ENCODE measurements at regions not wholly inside any gene's neighbourhood (a gene's known extent, or its start where the extent isn't known, plus 50 kb on each side); places are given as distances from the start of the nearest gene placed in this dataset.

DNA sequence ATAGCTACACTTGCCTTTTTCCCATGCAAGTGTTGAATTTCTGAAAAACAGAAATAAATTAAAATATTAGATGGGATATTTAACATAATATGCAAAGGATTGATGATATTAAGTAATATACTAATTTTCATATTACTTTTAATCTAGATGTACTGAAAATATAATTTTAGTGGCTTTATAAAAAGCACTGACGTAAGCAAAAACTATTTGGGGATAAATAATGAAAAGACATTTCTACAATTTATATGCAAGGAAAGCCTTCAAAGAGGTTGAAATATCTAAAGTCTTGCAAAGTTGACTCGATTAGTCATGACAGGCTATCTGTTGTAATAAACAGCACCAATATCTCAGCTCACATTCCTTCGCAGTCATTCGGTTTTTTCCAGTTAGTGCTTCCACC lies 94.9 kb upstream of the ABCB5 start:
- TF ChIP-seq, protein P1, sequence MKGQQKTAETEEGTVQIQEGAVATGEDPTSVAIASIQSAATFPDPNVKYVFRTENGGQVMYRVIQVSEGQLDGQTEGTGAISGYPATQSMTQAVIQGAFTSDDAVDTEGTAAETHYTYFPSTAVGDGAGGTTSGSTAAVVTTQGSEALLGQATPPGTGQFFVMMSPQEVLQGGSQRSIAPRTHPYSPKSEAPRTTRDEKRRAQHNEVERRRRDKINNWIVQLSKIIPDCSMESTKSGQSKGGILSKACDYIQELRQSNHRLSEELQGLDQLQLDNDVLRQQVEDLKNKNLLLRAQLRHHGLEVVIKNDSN (IDR thresholded peaks at IDR 0.05): no peak
- no peak for TF ChIP-seq TAF1 (IDR thresholded peaks at IDR 0.05; ENCODE audit: low read depth)

- TF ChIP-seq RAD21 (IDR thresholded peaks at IDR 0.05; ENCODE audit: low read depth): no peak
- TF ChIP-seq EP300 (IDR thresholded peaks at IDR 0.05; ENCODE audit: borderline replicate concordance): no peak
- no peak for TF ChIP-seq TAF1 (IDR thresholded peaks at IDR 0.05; ENCODE audit: low read depth)
- TF ChIP-seq FOXM1 (IDR thresholded peaks at IDR 0.05; ENCODE audit: borderline replicate concordance, low read depth): no peak
- no peak for TF ChIP-seq CREB1 (IDR thresholded peaks at IDR 0.05; ENCODE audit: low read depth)
- no peak for TF ChIP-seq YY1 (IDR thresholded peaks at IDR 0.05; ENCODE audit: low read depth)
- no peak for TF ChIP-seq MAX (IDR thresholded peaks at IDR 0.05)
- TF ChIP-seq, protein P2, sequence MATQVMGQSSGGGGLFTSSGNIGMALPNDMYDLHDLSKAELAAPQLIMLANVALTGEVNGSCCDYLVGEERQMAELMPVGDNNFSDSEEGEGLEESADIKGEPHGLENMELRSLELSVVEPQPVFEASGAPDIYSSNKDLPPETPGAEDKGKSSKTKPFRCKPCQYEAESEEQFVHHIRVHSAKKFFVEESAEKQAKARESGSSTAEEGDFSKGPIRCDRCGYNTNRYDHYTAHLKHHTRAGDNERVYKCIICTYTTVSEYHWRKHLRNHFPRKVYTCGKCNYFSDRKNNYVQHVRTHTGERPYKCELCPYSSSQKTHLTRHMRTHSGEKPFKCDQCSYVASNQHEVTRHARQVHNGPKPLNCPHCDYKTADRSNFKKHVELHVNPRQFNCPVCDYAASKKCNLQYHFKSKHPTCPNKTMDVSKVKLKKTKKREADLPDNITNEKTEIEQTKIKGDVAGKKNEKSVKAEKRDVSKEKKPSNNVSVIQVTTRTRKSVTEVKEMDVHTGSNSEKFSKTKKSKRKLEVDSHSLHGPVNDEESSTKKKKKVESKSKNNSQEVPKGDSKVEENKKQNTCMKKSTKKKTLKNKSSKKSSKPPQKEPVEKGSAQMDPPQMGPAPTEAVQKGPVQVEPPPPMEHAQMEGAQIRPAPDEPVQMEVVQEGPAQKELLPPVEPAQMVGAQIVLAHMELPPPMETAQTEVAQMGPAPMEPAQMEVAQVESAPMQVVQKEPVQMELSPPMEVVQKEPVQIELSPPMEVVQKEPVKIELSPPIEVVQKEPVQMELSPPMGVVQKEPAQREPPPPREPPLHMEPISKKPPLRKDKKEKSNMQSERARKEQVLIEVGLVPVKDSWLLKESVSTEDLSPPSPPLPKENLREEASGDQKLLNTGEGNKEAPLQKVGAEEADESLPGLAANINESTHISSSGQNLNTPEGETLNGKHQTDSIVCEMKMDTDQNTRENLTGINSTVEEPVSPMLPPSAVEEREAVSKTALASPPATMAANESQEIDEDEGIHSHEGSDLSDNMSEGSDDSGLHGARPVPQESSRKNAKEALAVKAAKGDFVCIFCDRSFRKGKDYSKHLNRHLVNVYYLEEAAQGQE (IDR thresholded peaks at IDR 0.05; ENCODE audit: low read depth): no peak
- TF ChIP-seq TEAD4 (IDR thresholded peaks at IDR 0.05): no peak
- TF ChIP-seq, protein P1 (IDR thresholded peaks at IDR 0.05): no peak
- no peak for TF ChIP-seq ZBTB7A (IDR thresholded peaks at IDR 0.05; ENCODE audit: low read depth)
- no peak for TF ChIP-seq CEBPB (IDR thresholded peaks at IDR 0.05)
- no peak for TF ChIP-seq EGR1 (IDR thresholded peaks at IDR 0.05)
- no peak for TF ChIP-seq NFIC (IDR thresholded peaks at IDR 0.05)
- no peak for TF ChIP-seq TCF12 (IDR thresholded peaks at IDR 0.05; ENCODE audit: low read depth)
These were observed 94.2 kb upstream of the ABCB5 start for GRCh38 chr7:20521243-20521642.

- TF ChIP-seq CREB1 (IDR thresholded peaks at IDR 0.05; ENCODE audit: low read depth) (no peak), NFIC (IDR thresholded peaks at IDR 0.05) (0 out of 2 replicates have a peak, but pooled peaks have one; percentile 9)
These were observed 86.2 kb upstream of the ABCB5 start for GRCh38 chr7:20529260-20529659.

GRCh38 chr7:20532890-20533289 lies 82.6 kb upstream of the ABCB5 start:
- TF ChIP-seq CREB1 (IDR thresholded peaks at IDR 0.05; ENCODE audit: low read depth) (no peak), RAD21 (IDR thresholded peaks at IDR 0.05; ENCODE audit: low read depth) (no peak), TAF1 (IDR thresholded peaks at IDR 0.05; ENCODE audit: low read depth) (no peak), CEBPB (IDR thresholded peaks at IDR 0.05) (no peak), NFIC (IDR thresholded peaks at IDR 0.05) (no peak), MAX (IDR thresholded peaks at IDR 0.05) (no peak), EP300 (IDR thresholded peaks at IDR 0.05; ENCODE audit: borderline replicate concordance) (no peak), YY1 (IDR thresholded peaks at IDR 0.05; ENCODE audit: low read depth) (no peak), ZBTB7A (IDR thresholded peaks at IDR 0.05; ENCODE audit: low read depth) (no peak), TEAD4 (IDR thresholded peaks at IDR 0.05) (no peak), TCF12 (IDR thresholded peaks at IDR 0.05; ENCODE audit: low read depth) (no peak), EGR1 (IDR thresholded peaks at IDR 0.05) (no peak), FOXM1 (IDR thresholded peaks at IDR 0.05; ENCODE audit: borderline replicate concordance, low read depth) (no peak)
- TF ChIP-seq, protein P1 (IDR thresholded peaks at IDR 0.05): no peak
- TF ChIP-seq, protein P2 (IDR thresholded peaks at IDR 0.05; ENCODE audit: low read depth): no peak

DNA sequence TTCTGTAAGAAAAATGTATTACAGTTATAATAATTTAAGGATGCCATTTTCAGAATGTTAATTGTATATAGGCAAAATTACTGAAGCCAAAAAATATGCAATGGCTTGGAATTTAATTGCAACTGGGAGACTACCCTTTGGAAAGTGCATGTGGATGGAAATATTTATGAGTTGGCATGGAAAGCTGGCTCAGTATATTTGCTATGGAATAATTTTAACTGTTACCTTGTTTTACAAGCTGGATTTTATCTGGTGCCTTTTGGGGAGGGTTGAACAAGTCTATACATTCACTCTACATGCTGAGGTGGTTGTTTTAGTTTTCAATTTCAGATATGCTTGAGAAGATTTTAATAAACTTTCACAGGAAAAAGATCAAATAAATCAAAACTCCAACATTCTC lies 80.9 kb upstream of the ABCB5 start:
- TF ChIP-seq TEAD4 (IDR thresholded peaks at IDR 0.05) (peak; percentile 55), NFIC (IDR thresholded peaks at IDR 0.05) (peak; percentile 81), CEBPB (IDR thresholded peaks at IDR 0.05) (no peak), RAD21 (IDR thresholded peaks at IDR 0.05; ENCODE audit: low read depth) (no peak), YY1 (IDR thresholded peaks at IDR 0.05; ENCODE audit: low read depth) (no peak), EGR1 (IDR thresholded peaks at IDR 0.05) (no peak), EP300 (IDR thresholded peaks at IDR 0.05; ENCODE audit: borderline replicate concordance) (peak; percentile 87), FOXM1 (IDR thresholded peaks at IDR 0.05; ENCODE audit: borderline replicate concordance, low read depth) (peak; percentile 77), CREB1 (IDR thresholded peaks at IDR 0.05; ENCODE audit: low read depth) (no peak), TCF12 (IDR thresholded peaks at IDR 0.05; ENCODE audit: low read depth) (peak; percentile 70), MAX (IDR thresholded peaks at IDR 0.05) (no peak)
- TF ChIP-seq, protein P2 (IDR thresholded peaks at IDR 0.05; ENCODE audit: low read depth): no peak
- TF ChIP-seq, protein P1 (IDR thresholded peaks at IDR 0.05): no peak

Data from Ishikawa (cell line).